Lung microvascular endothelial cell (primary cell): ENCODE measurements at regions not wholly inside any gene's neighbourhood (a gene's known extent, or its start where the extent isn't known, plus 50 kb on each side); places are given as distances from the start of the nearest gene placed in this dataset.
"Not testable (repeated sequence)": the region's sequence is repeated elsewhere in the genome, so short reads cannot be mapped to it uniquely, and the experiment has no call there.

Source experiments
- DNase-seq, 2 donors: peaks; one replicate each; pipeline versions ENCODE4 v3.0.0 to v3.0.0-alpha.2; 2010; ENCODE audit warnings: low read depth in 2 of 2

DNA sequence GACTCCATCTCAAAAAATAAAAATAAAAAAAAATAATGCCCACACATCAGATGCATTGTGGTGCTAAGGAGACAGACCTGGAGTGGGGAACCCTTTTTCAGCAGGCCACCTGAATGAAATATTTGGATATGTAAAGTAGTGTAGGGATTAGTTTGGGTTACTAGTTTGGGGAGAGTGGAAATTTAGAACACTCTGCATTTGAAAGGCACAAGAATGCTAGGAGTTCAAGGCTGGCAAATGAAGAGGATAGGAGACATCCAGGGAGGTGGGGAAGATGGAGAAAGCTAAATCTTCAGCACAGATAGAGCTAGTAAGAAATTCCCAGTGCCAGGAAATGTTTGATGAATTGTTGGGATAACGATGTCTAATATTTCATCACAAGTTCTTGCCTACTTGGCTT is 298.3 kb upstream of the ERCC4 start:
- DNase-seq = no peak

DNA sequence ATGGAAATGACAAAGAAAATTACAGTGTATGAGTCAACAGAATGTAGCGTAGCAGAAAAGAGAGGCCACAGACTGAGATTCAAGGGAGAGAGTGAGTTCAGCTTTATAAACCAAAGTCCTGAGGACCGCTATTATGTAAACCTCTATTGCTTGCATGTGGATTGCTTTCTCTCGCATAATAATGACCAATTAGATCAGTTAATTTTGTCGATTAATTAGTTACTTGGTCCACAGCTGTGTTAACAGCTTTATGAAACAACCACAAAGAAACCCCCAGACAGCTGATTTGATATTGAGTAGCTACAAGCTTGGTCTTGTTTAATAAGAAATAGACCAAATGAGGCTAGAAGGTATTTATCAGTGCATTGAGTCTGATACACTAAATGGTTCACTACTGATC is 291.8 kb upstream of the ERCC4 start:
- no peak for DNase-seq

DNA sequence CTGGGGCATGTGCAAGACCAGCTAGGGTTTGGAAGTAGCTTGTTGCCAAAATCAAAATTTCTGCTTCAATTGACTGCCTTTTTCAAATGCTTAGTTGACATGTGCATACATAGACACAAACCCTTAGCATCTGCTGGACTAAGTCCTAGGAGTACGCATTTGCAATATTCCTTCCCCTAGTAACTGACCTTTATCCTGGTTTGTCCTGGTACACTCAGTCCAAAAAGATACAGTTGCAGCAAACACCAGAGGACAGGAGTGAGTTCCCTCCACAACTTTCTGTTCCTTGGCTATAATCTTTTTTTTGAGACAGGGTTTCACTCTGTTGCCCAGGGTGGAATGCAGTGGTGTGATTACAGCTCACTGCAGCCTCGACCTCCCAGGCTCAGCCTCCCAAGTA is 290.2 kb upstream of the ERCC4 start:
- DNase-seq = no peak

DNA sequence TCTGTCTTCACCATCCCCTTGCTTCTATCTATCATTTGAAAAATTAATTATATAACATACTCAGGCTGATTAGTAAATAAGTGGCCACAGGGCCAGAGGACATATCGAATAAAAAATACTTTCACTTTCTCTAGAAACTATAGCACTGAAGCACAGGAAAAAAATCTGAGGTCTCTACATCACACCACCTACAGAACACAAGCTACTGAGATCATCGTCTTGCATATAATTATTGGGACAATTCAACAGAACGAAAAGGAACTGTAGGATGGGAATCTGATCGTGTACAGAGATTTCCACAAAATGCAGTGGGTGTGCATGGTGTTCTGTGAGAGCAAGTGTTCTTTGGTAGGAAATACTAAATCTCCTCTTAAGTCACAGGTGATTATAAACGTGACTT is 289.6 kb upstream of the ERCC4 start:
- no peak for DNase-seq

DNA sequence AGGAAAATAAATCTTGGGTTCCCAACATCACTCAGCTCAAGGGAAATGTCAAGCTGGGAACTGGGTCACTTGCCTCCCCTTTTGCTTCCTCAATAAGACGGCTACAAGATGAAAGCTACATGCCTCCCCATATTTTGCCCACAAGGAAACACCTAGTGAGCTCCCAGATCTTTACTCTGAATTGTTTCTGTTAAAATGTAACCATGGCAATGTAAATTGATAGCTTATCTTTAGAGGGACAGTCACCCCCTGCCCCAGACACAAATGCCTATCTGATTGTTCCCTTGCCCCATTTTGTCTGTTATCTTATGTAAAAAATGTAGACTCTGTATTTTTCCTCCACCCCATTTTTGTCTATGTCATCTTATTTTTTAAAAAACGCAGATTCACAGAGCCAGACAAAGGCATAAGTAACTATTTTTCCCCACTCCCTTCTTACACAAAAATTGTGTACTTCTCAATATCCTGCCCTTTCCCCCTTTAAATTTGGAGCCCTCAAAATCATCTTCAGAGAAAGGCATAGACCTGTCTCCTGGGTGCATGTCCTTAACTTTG is 288.7 kb upstream of the ERCC4 start:
- no peak for DNase-seq

DNA sequence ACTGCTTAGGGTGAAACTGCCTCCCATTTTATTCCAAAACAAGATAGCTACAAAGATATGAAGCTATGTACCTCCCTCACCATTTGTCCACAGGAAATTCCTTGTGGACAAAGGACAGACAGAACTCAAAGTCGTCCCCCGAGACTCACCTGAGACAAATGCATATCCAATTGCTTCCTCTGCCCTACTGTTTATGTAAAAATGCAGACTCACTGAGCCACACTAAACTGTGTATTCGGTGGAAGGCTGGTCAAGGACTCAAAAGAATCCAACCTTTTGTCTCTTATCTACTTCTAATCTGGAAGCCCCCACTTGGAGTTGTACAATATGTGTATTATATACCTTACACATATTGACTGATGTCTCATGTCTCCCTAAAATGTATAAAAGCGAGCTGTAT is 288.0 kb upstream of the ERCC4 start:
- DNase-seq = no peak

DNA sequence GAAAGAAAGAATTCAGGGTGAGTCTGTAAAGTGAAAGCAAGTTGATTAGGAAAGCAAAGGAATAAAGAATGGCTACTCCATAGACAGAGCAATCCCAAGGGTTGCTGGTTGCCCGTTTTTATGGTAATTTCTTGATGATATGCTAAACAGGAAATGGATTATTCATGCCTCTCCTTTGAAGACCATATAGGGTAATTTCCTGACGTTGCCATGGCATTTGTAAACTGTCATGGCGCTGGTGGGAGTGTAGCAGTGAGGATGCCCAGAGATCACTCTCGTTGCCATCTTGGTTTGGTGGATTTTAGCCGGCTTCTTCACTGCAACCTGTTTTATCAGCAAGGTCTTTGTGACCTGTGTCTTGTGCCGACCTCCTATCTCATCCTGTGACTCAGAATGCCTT is 287.4 kb upstream of the ERCC4 start:
- not testable (repeated sequence) for DNase-seq

DNA sequence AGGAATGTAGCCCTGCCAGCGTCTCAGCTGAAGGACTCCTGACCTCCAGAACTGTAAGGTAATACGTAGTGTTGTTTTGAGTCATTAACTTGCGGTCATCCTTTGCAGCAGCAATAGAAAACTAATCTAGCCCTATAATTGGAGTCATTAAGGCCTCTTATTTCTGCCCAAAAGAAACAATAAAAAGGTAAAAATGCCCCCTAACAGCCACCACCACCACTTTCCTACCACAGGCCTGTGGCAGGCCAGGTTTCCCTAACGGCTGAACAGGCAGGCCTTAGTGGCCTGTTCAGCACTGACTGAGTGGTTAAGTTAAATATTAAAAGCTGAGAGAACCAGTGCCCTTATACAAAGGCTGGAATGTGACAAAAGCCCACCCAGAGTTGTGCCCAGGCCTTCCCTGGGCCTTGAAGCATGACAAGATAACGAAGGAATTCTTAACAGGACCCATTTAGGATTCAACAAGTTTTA is 286.5 kb upstream of the ERCC4 start:
- DNase-seq = no peak

DNA sequence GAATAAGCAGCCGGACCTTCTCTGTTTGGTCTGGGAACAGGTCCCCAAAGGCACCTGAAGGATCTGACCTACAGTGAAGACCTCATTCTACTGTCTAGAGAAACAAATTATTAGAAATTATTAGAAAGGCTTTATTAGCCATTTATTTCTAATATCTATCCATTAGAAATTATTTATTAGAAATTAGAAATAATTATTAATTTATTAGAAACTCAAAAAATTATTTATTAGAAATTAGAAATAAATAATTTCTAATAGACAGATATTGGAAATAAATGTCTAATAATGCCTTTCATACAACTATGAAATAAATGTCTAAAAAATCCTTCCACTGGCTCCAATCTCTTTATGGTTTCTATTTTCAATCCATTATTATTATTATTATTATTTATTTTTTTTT is 285.7 kb upstream of the ERCC4 start:
- no peak for DNase-seq

DNA sequence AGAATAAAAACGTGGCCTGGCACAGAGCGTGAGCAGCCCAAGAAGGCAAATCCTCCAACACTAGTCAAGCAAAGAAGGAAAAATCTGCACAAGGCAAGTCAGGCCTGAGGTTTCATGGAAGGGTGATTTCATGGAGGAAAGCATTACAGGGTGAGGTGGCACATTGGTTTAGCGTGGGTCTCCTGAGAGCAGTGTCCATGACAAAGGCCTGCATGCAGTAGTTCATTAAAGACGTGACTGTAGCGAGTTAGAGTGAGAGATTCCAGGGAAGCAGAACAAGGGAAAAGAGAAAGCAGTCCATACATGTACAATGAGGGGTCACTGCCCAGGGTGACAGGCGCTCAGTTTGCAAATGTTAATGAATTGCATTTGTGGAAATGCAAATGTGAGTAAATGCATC is 285.0 kb upstream of the ERCC4 start:
- DNase-seq = no peak

DNA sequence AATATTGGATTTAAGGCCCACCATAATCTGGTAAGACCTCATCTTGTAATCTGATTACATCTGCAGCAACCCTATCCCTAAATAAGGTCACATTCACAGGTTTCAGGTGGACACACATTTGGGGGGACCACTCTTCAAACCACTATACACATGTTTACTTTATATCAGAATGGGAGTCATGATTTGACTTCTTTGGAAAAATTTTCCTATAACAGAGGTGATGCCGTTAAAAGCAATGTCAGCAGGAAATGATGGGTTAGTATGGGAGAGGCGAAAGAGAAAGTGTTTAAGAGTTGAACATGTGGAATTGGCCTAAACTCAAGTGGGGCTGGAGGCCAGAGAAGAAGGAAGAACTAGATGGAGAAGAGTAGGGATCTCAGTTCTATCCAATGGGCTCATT is 281.7 kb upstream of the ERCC4 start:
- no peak for DNase-seq

DNA sequence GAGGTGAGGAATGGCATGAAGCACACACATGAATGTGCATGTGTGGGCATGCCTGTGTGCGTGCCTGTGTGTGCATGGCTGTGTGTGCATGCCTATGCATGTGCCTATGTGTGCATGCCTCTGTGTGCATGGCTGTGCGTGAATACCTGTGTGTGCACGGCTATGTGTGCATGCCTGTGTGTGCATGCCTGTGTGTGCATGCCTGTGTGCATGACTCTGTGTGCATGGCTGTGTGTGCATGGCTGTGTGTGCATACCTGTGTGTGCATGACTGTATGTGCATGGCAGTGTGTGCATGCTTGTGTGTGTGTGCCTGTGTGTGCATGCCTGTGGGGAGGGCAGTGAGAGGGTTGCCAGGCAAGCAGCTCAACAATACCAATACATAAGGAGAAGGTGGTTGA is 276.5 kb upstream of the ERCC4 start:
- no peak for DNase-seq

DNA sequence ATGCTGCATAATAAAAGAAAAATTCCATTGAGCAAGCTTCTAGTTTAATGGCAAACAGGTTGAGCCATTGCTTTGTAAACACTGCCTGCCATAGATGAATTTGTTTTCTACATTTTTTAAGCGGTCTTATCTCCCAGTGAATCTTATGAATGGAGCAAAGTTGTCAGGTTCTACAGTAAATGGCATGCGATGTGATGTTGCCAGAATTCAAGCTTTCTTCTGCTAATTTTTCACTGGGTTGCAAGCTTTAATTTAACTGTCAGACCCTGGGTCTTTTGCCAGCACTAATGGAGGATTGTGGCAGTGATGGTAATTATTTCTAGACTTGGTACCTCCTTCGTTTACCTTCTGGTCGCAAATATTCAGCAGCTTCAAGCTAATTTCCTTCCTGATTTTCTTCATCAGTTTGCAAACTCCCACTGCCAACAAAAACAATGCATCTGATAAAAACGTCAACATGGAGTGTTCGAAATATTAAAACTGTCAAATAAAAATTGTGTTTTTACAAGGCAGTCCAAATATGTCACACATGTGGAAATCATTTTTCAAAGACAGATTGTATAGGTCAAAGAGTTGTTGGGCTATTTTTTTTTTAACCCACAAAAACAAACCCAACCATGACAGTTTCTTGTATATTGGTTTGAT is 274.2 kb upstream of the ERCC4 start:
- DNase-seq = no peak

DNA sequence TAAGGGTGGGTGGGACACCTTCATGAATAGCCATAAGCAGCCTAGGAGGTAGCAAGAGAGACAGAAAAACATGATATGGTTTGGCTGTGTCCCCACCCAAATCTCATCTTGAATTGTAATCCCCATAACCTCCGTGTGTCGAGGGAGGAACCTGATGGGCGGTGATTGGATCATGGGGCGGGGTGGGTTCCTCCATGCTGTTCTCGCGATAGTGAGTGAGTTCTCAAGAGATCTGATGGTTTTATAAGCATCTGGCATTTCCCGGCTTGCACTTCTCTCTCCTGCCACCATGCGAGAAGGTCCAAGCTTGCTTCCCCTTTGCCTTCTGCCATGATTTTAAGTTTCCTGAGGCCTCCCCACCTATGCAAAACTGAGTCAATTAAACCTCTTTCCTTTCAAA is 259.1 kb upstream of the ERCC4 start:
- DNase-seq = no peak

DNA sequence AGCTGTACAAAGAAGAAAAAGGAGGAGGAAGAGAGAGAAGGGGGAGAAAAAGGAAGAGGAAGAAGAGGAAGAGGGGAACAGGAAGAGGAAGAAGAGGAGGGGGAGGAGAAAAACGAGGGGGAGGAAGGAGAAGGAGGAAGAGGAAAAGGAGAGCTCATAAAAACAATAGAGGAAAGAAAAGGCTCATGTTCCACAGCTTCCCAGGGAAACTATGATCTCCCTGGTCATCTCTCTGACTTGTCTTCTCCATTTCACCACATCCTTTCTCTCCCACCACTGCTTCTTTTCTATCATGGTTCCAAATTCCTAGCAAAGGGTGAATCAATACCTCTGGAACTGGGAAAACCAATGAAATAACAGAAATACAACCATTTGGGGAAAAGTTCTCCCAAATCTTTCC is 254.1 kb upstream of the ERCC4 start:
- no peak for DNase-seq

DNA sequence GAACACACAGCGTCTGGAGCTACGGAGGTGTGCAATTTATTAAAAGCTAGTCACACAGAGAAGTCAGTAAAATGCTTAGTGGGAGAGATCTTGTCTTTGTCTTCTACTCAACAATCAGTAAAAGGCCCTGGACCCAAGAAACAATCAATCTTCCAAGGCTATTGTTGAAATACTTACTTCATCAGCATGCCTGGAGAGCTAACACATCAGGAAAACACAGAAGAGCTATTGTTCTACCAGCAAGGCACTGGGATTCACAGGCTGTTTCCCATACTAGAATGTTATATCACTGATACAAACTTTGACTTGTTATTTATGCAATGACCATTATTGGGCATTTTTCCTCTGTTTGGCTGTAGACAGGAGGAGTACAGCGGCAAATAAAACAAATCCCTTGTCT is 247.8 kb upstream of the ERCC4 start:
- DNase-seq = no peak

DNA sequence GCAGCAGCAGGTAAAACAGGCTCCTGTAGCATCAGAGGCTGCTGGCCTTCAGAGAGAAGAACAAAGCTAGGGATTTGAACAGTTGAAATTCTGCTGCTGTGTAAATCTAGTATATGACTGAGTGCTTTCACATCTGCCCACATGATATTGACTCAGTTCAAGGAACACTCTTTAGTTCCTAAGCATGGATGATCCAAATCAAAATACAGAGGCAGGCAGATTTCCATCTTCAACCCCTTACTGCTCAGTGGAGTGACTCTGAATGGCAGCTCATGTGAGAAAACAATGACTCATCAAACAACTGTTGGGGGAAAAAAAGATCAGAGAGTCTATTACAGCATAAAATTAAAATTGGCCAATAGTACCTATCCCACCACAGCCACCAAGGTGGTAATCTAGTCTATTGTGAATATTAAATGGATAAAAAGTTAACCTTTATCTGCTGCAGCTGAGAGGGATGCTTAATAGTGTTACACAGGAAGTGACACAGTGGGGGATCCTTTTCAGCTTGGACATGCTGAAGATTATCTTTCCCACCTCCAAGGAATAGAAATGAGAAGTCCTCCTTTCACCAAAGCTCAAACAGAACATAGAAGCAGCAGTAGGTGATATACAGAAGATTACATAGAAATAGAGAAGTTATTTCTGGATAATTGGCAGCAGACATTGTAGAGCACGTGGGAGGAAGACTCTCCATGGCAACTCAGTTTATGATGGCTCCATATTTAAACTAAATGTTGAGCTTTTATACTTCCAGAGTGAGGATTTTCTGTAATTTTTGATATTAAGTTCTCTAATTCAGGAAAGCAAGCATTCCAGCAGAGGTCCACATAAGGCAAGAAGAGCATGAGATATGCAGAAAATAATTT is 239.7 kb upstream of the ERCC4 start:
- DNase-seq = no peak

DNA sequence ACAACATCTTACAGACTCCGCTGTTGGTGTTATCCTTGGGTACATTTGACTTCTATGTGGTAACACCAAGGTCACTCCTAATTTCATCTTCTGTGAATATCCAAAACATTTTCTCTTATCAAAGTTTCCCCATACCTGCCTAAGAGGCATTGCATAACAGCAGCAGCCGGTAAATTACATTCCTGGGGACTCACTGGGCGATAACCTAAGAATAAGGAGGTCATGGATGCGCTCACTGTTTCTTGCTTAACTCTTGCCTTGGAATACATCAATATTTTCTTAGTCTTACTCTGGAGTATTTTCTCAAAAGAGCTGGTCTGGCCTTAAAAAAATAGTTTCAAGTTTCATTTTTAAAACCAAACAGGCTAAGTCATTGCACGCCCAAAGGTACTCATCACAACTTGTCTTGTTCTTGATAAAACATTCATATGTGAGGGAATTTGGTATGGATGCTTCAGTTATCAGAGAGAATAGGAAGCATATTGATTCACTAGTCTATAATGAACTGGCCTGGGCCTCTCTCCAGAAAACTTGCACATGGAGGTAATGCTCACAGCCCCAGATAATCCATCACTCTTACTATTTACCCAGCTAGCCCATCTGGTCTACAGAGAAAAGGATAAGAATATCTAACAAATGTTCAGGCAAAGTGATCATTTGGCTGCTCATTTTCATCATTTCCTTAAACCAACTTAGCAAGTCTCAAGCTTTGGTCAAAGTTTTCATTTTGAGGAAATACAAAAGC is 235.0 kb upstream of the ERCC4 start:
- no peak for DNase-seq

DNA sequence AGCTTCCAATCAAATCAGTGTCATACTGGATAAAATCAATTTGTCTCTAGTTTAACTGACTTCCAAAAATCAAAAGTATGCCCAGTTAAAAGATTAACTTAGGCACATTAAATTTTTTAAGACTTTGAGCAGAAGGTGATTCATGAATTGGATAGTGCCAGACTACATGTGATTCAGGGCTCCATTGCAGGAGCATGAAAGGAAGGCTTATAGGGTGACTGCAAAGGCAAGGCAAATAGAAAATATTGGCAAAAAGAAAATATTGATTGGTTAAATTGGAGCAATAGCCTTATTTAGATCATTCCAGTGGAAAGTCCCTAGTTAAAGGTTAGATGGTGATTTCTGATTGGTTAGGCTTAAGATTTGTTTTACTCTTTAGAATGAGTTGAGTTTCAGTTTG is 223.9 kb upstream of the ERCC4 start:
- no peak for DNase-seq

DNA sequence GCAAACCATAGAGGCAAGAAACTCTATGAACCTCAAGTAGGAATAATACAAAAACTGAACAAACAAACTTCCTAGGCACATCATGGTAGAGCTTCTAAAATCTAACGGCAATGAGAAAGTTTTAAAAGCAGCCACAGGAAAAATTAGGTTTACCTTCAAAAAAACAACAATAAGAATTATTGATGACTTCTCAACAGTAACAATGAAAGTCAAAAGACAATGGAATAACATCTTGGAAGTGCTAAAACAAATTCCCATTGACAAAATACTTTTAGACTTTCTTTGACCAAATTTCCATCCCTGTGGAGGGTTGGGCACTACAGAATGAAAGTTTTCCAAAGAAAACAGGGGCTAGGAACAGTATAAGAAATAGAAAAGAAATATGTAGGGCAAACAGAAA is 222.9 kb upstream of the ERCC4 start:
- DNase-seq = no peak

DNA sequence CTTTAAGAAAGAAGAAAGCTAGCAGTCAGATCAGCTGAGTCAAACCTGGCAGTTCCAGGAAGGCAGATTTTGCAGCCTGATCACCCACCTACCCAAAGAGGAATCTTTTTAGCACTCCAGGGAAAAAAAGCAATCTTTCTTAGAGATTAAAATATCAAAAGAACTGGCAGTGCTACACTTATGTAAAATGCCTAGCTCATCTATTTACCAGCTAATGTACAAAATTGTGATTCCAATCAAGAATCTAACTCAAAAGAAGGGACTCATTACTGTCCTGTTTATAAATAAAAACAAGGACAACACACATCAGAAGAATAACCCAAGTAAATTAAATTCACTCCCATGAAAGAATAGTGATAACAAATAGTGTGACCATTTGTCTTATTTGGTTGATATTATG is 222.4 kb upstream of the ERCC4 start:
- no peak for DNase-seq

DNA sequence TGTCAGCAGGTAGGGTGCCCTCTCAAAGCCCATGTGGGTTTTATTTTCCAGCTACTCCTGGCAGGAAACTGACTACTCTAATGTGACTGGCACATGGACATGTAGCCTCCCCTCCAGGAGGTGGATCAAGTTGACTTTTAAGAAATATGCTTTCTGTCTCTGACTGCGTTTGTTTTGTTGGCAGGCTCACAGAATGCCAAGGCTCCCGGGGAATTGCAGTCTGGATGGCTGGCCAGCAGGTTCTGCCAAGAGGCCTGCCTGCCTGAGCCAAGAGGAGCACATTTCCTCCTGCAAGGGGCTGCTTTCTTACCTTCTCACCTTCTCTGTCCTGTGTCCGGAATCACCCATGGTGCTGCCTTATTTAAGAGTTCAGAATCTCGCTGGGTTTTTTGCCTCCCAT is 217.3 kb upstream of the ERCC4 start:
- no peak for DNase-seq
